SK-N-MC (cell line): ENCODE measurements at regions not wholly inside any gene's neighbourhood (a gene's known extent, or its start where the extent isn't known, plus 50 kb on each side); places are given as distances from the start of the nearest gene placed in this dataset.

Experiments used
- DNase-seq: peaks from one replicate; pipeline ENCODE4 v3.0.0-alpha.2; 2011; ENCODE audit warnings: low read depth, low spot score
- H3K27ac ChIP-seq: fragments of 200-600 bp; sonication (generic); 2 replicates; pipeline ENCODE4 v1.5.1; 2016; ENCODE audit warnings: mixed run types
- H3K36me3 ChIP-seq: fragments of 200-600 bp; sonication (generic); 2 replicates; pipeline ENCODE4 v1.6.1; 2017; ENCODE audit warnings: antibody characterized with exemption, low read length, mixed read lengths; ENCODE audit not compliant: insufficient read depth
- H3K4me3 ChIP-seq: fragments of 200-600 bp; sonication (generic); 2 replicates; pipeline ENCODE4 v1.5.1; 2016
- H3K9ac ChIP-seq: fragments of 200-600 bp; sonication (generic); 2 replicates; pipeline ENCODE4 v1.8.0; 2017; ENCODE audit warnings: mixed run types, mixed read lengths; ENCODE audit not compliant: insufficient read length
- H3K9me3 ChIP-seq: fragments of 200-600 bp; sonication (generic); 2 replicates; pipeline ENCODE4 v1.6.1; 2017; ENCODE audit warnings: low read depth, mild to moderate bottlenecking, antibody characterized with exemption, low read length, moderate library complexity, mixed read lengths
- EZH2 ChIP-seq: fragments of 200-600 bp; sonication (generic); IDR thresholded peaks from one replicate; pipeline ENCODE4 v1.6.1; 2017; ENCODE audit warnings: antibody characterized with exemption
- FOXP2 ChIP-seq: optimal IDR thresholded peaks from 2 replicates; pipeline ENCODE3; 2011; ENCODE audit warnings: mild to moderate bottlenecking, moderate library complexity; ENCODE audit not compliant: insufficient read depth; ENCODE audit errors: extremely low read length, control extremely low read depth
- POLR2AphosphoS5 ChIP-seq: IDR thresholded peaks from 2 replicates; pipeline ENCODE4 v1.6.1; 2012; ENCODE audit warnings: mild to moderate bottlenecking, low read depth, low read length, borderline replicate concordance

GRCh38 chr1:43054961-43055360, 96.3 kb upstream of the SLC2A1 start:
- no peak for DNase-seq
- H3K9ac ChIP-seq: no peak overlapping the region
- H3K36me3 ChIP-seq: no peaks in the 10 kb centered on the region

DNA sequence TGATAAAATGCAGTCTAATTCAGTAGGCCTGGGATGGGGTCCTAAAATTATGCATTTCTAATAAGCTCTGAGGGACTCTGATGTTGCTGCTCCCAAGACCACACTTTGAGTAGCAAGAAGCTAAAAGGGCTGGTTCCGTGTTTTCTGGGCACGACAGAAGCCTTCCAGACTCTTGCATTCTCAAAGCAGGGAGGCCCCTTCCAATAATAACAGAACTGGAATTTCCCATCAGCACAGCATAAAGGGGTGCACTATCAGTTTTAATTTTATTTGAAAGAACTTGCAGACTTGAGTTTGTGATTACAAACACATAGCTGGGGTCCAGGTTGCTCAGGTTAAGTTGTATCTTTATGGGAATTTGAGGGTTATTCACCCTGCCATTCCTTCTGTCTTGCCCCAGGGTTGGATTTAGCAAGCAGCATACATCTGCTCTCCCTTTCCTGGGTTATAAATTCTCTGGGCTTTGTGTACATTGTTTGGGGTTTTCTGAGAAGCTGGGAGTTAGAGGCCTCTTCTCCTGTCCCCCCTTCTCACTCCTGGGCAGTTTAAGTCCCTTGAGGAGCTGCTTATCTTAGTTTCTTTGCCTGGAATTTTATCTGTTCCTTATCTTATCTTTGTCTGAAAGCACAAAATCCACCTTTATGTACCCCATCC, 94.2 kb upstream of the SLC2A1 start:
- no peaks in the 10 kb centered on the region for H3K36me3 ChIP-seq
- H3K9me3 ChIP-seq: no peaks in the 10 kb centered on the region
- no peak for TF ChIP-seq EZH2
- TF ChIP-seq FOXP2: no peak
- TF ChIP-seq POLR2AphosphoS5: no peak
- H3K9ac ChIP-seq: no peak overlapping the region
- no peak for DNase-seq
- H3K4me3 ChIP-seq: no peak overlapping the region
- H3K27ac ChIP-seq: no peak overlapping the region

More at GRCh38 chr1:43054961-43055360, 96.3 kb upstream of the SLC2A1 start:
- no peak for TF ChIP-seq FOXP2
- TF ChIP-seq POLR2AphosphoS5: no peak
- TF ChIP-seq EZH2: no peak
- Histone ChIP-seq H3K4me3 (no peak overlapping the region), H3K27ac (no peak overlapping the region), H3K9me3 (no peaks in the 10 kb centered on the region)

DNA sequence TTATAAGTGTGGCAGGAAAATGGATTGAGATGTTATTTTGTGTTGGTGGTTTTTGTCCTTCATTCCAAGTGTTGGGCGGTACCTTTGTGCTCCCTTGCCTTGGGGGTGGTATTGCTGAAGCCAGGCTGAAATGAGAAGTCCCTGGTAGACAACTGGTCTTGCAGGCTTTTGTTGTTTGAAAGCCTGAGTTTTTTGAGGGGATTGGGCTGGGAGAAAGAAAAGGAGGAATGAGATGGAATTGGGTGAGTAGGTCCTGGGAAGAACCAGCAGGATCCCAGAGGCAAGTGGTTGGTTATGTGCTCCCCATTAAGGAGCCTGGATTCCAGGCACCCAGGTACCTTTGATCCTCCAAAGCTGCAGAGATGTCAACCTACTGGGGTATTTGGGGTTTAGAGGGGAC, 93.7 kb upstream of the SLC2A1 start:
- Histone ChIP-seq H3K9ac (no peak overlapping the region), H3K27ac (no peak overlapping the region), H3K4me3 (no peak overlapping the region), H3K9me3 (no peaks in the 10 kb centered on the region), H3K36me3 (no peaks in the 10 kb centered on the region)
- DNase-seq: no peak
- TF ChIP-seq POLR2AphosphoS5 (no peak), FOXP2 (no peak), EZH2 (no peak)

- Histone ChIP-seq H3K27ac (no peak overlapping the region), H3K4me3 (no peak overlapping the region), H3K9ac (no peak overlapping the region), H3K36me3 (no peaks in the 10 kb centered on the region), H3K9me3 (no peaks in the 10 kb centered on the region)
- TF ChIP-seq POLR2AphosphoS5: no peak
- TF ChIP-seq EZH2: no peak
- no peak for TF ChIP-seq FOXP2
- no peak for DNase-seq
These were observed 90.8 kb upstream of the SLC2A1 start for GRCh38 chr1:43049481-43049880.

DNA sequence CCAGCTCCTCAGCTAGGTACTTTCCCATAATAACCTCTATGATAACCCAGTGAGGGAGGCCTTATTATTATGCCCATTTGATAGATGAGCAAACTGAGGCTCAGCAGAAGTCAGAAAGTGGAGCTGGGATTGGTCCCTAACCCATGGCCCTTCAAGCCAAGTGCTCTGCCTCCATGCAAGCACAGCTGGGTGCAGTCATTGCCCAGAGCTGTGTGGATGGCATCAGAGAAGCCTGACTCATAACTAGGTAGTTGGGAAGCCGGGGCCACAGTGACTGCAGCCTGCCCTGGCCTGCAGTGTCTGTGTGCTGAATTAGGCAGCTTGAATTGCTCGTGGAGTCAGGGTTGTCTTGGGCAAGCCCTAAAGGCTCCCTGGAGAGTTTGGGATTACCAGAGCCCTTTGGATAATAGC, 89.9 kb upstream of the SLC2A1 start:
- Histone ChIP-seq H3K9ac (no peak overlapping the region), H3K27ac (no peak overlapping the region), H3K9me3 (no peaks in the 10 kb centered on the region), H3K36me3 (no peaks in the 10 kb centered on the region), H3K4me3 (no peak overlapping the region)
- DNase-seq: no peak
- TF ChIP-seq POLR2AphosphoS5: no peak
- no peak for TF ChIP-seq EZH2
- TF ChIP-seq FOXP2: no peak

DNA sequence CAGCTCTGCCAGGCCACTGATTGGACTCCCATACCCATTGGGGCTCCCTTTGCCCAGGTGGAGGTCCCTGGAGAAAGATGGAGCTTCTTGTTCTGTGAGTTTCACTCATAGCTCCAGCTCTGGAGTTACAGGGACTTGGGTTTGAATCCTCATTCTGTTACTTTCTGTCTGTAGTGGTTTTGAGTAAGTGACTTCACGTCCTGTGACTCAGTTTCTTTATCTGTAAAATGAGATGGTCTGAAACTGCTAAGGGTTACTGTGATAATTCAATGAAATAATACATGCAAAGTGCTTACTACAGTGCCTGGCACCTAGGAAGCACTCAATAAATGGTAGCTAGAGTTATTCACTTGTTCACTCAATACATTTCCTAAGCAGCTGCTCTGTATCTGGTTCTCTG, 88.5 kb upstream of the SLC2A1 start:
- Histone ChIP-seq H3K36me3 (no peaks in the 10 kb centered on the region), H3K4me3 (no peak overlapping the region), H3K9ac (no peak overlapping the region), H3K9me3 (no peaks in the 10 kb centered on the region), H3K27ac (no peak overlapping the region)
- TF ChIP-seq POLR2AphosphoS5 (no peak), FOXP2 (no peak), EZH2 (no peak)
- DNase-seq: no peak

DNA sequence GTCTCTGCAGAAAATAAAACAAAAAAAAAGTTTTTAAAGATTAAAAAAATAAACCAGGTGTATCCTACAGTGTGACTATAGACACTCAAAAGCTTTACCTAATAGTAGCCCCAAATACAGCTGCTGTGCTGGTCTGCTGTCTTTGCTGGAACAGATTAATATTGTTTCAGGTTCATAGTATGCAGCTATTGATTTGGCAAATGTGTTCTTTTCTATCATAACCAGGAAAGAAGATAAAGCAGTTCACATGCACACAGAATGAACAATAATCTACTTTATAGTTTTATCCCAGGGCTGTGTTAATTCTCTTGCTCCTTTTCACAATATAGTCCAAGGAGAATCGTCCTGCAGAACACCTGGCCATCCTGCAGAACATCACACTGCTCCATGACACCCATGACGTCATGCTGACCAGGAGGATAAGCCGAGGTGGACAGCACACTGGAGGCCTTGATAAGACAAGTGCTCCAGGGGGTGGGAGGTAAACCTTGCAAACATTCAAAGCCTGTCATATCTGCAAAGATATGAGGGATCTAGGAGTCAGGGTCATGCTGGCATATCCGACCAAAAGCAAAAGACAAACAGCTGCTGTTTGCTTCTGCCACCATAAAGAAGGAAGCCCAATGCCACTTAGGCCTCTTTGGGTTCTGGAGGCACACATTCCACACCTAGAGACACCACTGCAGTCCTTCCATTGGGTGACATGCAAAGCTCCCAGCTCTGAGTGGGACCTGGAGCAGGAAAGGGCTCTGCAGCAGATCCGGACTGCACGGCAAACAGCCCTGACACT, 86.1 kb upstream of the SLC2A1 start:
- Histone ChIP-seq H3K4me3 (no peak overlapping the region), H3K9me3 (no peaks in the 10 kb centered on the region), H3K27ac (no peak overlapping the region), H3K36me3 (no peaks in the 10 kb centered on the region), H3K9ac (no peak overlapping the region)
- TF ChIP-seq EZH2 (no peak), POLR2AphosphoS5 (no peak), FOXP2 (no peak)
- no peak for DNase-seq

GRCh38 chr1:43043695-43044094, 85.0 kb upstream of the SLC2A1 start:
- Histone ChIP-seq H3K9ac (no peak overlapping the region), H3K27ac (no peak overlapping the region), H3K9me3 (no peaks in the 10 kb centered on the region), H3K4me3 (no peak overlapping the region), H3K36me3 (no peaks in the 10 kb centered on the region)
- TF ChIP-seq EZH2 (no peak), FOXP2 (no peak), POLR2AphosphoS5 (no peak)
- DNase-seq: no peak
